ENCODE measurements at regions not wholly inside any gene's neighbourhood (a gene's known extent, or its start where the extent isn't known, plus 50 kb on each side); places are given as distances from the start of the nearest gene placed in this dataset.

- DNase-seq = no peak
Measured at GRCh38 chr12:34526946-34527345, 504.6 kb downstream of the ALG10 start.

GRCh38 chr12:34547276-34547675 lies 525.0 kb downstream of the ALG10 start:
- no peak for DNase-seq

- no peak for DNase-seq
Measured at GRCh38 chr12:34591966-34592365, 569.7 kb downstream of the ALG10 start.

GRCh38 chr12:34595749-34596733 lies 573.7 kb downstream of the ALG10 start:
- peak in 2 of 56 donors; percentile 0 for DNase-seq

GRCh38 chr12:34597548-34598351 lies 575.5 kb downstream of the ALG10 start:
- peak in 1 of 56 donors; percentile 0 for DNase-seq

GRCh38 chr12:34598352-34598827 lies 576.1 kb downstream of the ALG10 start:
- DNase-seq = peak in 1 of 56 donors; percentile 0

- DNase-seq = no peak
Measured at GRCh38 chr12:34598851-34599529, 576.7 kb downstream of the ALG10 start.

- peak in 1 of 56 donors; percentile 0 for DNase-seq
Measured at GRCh38 chr12:34599530-34600513, 577.5 kb downstream of the ALG10 start.

- DNase-seq = peak in 2 of 56 donors; percentile 0
Measured at GRCh38 chr12:34600592-34601462, 578.5 kb downstream of the ALG10 start.

- no peak for DNase-seq
Measured at GRCh38 chr12:34601689-34602088, 579.4 kb downstream of the ALG10 start.

- DNase-seq = peak in 1 of 56 donors; percentile 0
Measured at GRCh38 chr12:34602213-34602940, 580.1 kb downstream of the ALG10 start.

GRCh38 chr12:34603382-34604035 lies 581.2 kb downstream of the ALG10 start:
- DNase-seq = peak in 1 of 56 donors; percentile 0

GRCh38 chr12:34604227-34604626 lies 581.9 kb downstream of the ALG10 start:
- DNase-seq = peak in 2 of 56 donors; percentile 0

GRCh38 chr12:34604631-34605509 lies 582.6 kb downstream of the ALG10 start:
- DNase-seq = peak in 1 of 56 donors; percentile 0

- DNase-seq = no peak
Measured at GRCh38 chr12:34605510-34605887, 583.2 kb downstream of the ALG10 start.

GRCh38 chr12:34605955-34606748 lies 583.9 kb downstream of the ALG10 start:
- DNase-seq = peak in 2 of 56 donors; percentile 0
